GM21423 (cell line): ENCODE measurements at regions not wholly inside any gene's neighbourhood (a gene's known extent, or its start where the extent isn't known, plus 50 kb on each side); places are given as distances from the start of the nearest gene placed in this dataset.
"Not testable (repeated sequence)": the region's sequence is repeated elsewhere in the genome, so short reads cannot be mapped to it uniquely, and the experiment has no call there.

Source experiments
- ATAC-seq: cut with Tn5 transposase; IDR thresholded peaks from one replicate; pipeline ENCODE4 v1.9.1; 2021; ENCODE audit warnings: mild to moderate bottlenecking, moderate library complexity; ENCODE audit not compliant: unreplicated experiment

GRCh38 chr3:118162627-118163588 is 871.7 kb downstream of the IGSF11 start:
- not testable (repeated sequence) for ATAC-seq

GRCh38 chr3:118165413-118165812 is 869.2 kb downstream of the IGSF11 start:
- ATAC-seq: no peak

GRCh38 chr3:118167571-118167970 is 867.1 kb downstream of the IGSF11 start:
- no peak for ATAC-seq

GRCh38 chr3:118168175-118168574 is 866.5 kb downstream of the IGSF11 start:
- no peak for ATAC-seq

- ATAC-seq: no peak
These were observed 863.3 kb downstream of the IGSF11 start for GRCh38 chr3:118171236-118171852.

- no peak for ATAC-seq
These were observed 853.8 kb downstream of the IGSF11 start for GRCh38 chr3:118180853-118181252.

GRCh38 chr3:118181274-118181673 is 853.4 kb downstream of the IGSF11 start:
- ATAC-seq: no peak

GRCh38 chr3:118186051-118186450 is 848.6 kb downstream of the IGSF11 start:
- ATAC-seq: no peak

GRCh38 chr3:118187221-118187620 is 847.4 kb downstream of the IGSF11 start:
- no peak for ATAC-seq

GRCh38 chr3:118196183-118196582 is 838.5 kb downstream of the IGSF11 start:
- no peak for ATAC-seq

GRCh38 chr3:118199044-118199443 is 835.6 kb downstream of the IGSF11 start:
- ATAC-seq: no peak

GRCh38 chr3:118204052-118204656 is 830.5 kb downstream of the IGSF11 start:
- ATAC-seq: no peak

GRCh38 chr3:118207271-118207670 is 827.4 kb downstream of the IGSF11 start:
- no peak for ATAC-seq

GRCh38 chr3:118208642-118209041 is 826.0 kb downstream of the IGSF11 start:
- ATAC-seq: no peak

GRCh38 chr3:118213892-118214291 is 820.8 kb downstream of the IGSF11 start:
- ATAC-seq: no peak

GRCh38 chr3:118226206-118226605 is 808.4 kb downstream of the IGSF11 start:
- ATAC-seq: no peak

- ATAC-seq: no peak
These were observed 807.5 kb downstream of the IGSF11 start for GRCh38 chr3:118227191-118227590.

- no peak for ATAC-seq
These were observed 806.5 kb downstream of the IGSF11 start for GRCh38 chr3:118228151-118228550.

- ATAC-seq: no peak
These were observed 805.5 kb downstream of the IGSF11 start for GRCh38 chr3:118229196-118229595.

GRCh38 chr3:118231578-118231977 is 803.1 kb downstream of the IGSF11 start:
- no peak for ATAC-seq

- no peak for ATAC-seq
These were observed 795.4 kb downstream of the IGSF11 start for GRCh38 chr3:118239253-118239652.

GRCh38 chr3:118244761-118245160 is 789.9 kb downstream of the IGSF11 start:
- ATAC-seq: no peak
